T-helper 17 cell (primary cell): ENCODE measurements at regions not wholly inside any gene's neighbourhood (a gene's known extent, or its start where the extent isn't known, plus 50 kb on each side); places are given as distances from the start of the nearest gene placed in this dataset.

ENCODE experiments used
- ATAC-seq: fragments of 150-1000 bp; cut with Tn5 transposase; 2 replicates; pipeline ENCODE4 v1.10.0; 2021; ENCODE audit warnings: mild to moderate bottlenecking, moderate library complexity
- DNase-seq, 3 donors: peaks; one replicate each; pipeline versions ENCODE4 v3.0.0 to v3.0.0-alpha.2; 2020 to 2021
- H3K9me3 ChIP-seq: one replicate; pipeline ENCODE4 v1.7.0; 2013; ENCODE audit warnings: low read length, mild to moderate bottlenecking; ENCODE audit not compliant: control insufficient read depth, poor library complexity, severe bottlenecking
- H3K27ac Mint-ChIP-seq: one replicate; pipeline ENCODE4 v1.8.0; 2022; ENCODE audit warnings: mild to moderate bottlenecking, moderate library complexity, mixed read lengths
- H3K27me3 Mint-ChIP-seq: one replicate; pipeline ENCODE4 v1.8.0; 2022; ENCODE audit warnings: mixed read lengths
- H3K36me3 Mint-ChIP-seq: one replicate; pipeline ENCODE4 v1.8.0; 2022; ENCODE audit warnings: low read depth, mixed read lengths
- H3K4me1 Mint-ChIP-seq: one replicate; pipeline ENCODE4 v1.8.0; 2022; ENCODE audit warnings: mild to moderate bottlenecking, mixed read lengths
- H3K4me3 Mint-ChIP-seq: one replicate; pipeline ENCODE4 v1.8.0; 2022; ENCODE audit warnings: mild to moderate bottlenecking, moderate library complexity, mixed read lengths

DNA sequence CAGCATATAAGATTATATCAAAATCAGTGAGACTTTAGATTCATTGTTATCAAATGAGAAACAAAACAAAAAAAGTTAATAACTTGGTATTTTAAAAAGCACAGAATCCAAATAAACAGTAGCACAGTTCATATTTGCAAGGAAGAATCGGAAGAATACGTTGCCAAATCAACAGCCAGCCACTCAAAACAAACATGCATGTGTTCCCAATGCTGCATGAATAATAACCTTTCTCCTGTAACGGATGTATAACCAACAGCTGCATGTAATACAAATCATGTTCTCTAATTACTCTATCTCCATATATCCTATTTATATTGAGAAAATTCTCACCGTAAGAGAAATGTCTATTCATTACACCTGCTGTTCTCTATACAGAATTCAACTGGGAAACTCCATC is 98.9 kb upstream of the FOXD3 start:
- Mint-ChIP-seq H3K4me1 (no peaks in the 10 kb centered on the region), H3K27me3 (peaks cover 21% of the 10 kb centered on the region), H3K4me3 (no peak overlapping the region), H3K36me3 (no peaks in the 10 kb centered on the region), H3K27ac (no peak overlapping the region)
- no peak for DNase-seq
- no peaks in the 10 kb centered on the region for H3K9me3 ChIP-seq
- ATAC-seq = no peak

DNA sequence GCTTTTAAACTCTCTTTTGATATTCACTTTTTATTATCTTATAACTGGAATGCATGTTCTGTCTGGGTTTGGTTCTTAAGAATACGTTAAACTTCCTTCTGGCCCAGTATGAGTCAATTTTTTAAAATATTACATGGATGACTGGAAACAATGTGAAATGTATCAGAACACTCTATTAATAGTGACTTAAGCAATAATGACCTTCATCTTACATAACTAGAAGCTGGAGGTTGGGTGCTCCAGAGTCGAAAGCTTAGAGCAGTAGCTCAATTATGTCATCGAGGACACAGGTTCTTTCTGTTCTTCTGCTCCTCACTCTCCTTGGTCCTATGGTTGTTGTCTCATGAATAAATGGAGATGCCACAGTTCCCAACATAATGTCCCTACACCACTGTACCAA is 91.6 kb upstream of the FOXD3 start:
- Mint-ChIP-seq H3K4me3 (no peak overlapping the region), H3K27ac (no peak overlapping the region), H3K4me1 (no peaks in the 10 kb centered on the region), H3K27me3 (no peaks in the 10 kb centered on the region), H3K36me3 (no peaks in the 10 kb centered on the region)
- no peaks in the 10 kb centered on the region for H3K9me3 ChIP-seq
- ATAC-seq (no peak), DNase-seq (no peak)

DNA sequence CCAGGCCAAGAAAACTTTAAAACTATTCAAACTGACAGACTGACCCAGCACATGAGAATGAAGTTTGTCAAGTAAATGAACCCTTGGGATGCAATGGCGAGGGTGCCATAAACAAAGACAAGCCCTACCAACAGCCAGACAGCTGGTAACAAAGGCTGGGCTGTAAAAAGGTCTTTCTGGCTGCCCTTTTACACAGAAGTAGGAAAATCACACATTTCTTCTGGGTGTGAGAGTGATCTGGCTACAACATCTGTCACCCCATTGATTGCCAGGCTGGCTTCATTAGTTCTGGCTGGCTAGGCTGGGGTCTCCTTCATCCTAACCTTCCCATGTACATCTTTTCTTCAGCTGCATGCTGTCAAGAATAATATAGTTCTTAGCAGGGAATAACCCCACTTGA is 83.6 kb upstream of the FOXD3 start:
- H3K27me3 Mint-ChIP-seq = peaks cover 10% of the 10 kb centered on the region
- ATAC-seq = no peak
- H3K4me1 Mint-ChIP-seq = no peaks in the 10 kb centered on the region
- DNase-seq = no peak
- H3K27ac Mint-ChIP-seq = no peak overlapping the region
- no peaks in the 10 kb centered on the region for H3K9me3 ChIP-seq
- no peaks in the 10 kb centered on the region for H3K36me3 Mint-ChIP-seq
- H3K4me3 Mint-ChIP-seq = no peak overlapping the region

DNA sequence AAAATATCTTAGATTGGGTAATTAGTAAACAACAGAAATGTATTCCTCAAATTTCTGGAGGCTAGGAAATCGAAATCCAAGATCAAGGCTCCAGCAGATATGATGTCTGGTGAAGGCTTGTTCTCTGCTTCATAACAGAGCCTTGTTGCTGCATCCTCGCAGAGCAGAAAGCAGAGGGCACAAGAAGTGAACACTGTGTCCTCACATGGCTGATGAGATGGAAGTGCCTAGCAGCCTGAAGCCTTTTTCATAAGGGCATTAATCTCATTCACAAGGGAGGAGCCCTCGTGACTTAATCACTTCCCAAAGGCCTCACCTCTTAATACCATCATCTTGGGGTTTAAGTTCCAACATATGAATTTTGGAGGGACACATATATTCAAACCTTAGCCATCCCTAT is 77.2 kb upstream of the FOXD3 start:
- no peak overlapping the region for H3K27ac Mint-ChIP-seq
- H3K4me1 Mint-ChIP-seq = no peaks in the 10 kb centered on the region
- ATAC-seq (no peak), DNase-seq (no peak)
- H3K9me3 ChIP-seq = no peaks in the 10 kb centered on the region
- H3K36me3 Mint-ChIP-seq = no peaks in the 10 kb centered on the region
- no peak overlapping the region for H3K4me3 Mint-ChIP-seq
- H3K27me3 Mint-ChIP-seq = no peaks in the 10 kb centered on the region

DNA sequence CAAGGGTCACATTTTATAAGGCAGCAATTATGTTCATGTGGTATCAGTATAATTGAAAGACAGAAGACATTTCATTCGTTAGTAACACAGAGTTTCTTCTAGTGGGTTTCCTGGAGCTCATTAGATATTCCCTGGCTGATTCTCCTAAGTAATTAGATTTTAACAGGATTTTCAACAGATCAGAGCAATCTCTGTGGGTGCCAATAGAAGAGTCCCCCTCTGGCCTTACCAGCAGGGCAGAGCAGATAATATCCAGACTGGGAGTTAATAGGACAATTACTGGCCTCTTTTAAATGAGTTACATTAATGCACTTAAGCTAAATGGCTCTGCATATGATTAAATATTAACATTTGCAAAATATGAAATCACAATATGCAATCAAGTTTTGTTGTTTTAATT is 74.2 kb upstream of the FOXD3 start:
- H3K4me3 Mint-ChIP-seq = no peak overlapping the region
- no peaks in the 10 kb centered on the region for H3K27me3 Mint-ChIP-seq
- no peaks in the 10 kb centered on the region for H3K9me3 ChIP-seq
- ATAC-seq (no peak), DNase-seq (no peak)
- no peak overlapping the region for H3K27ac Mint-ChIP-seq
- H3K4me1 Mint-ChIP-seq = no peaks in the 10 kb centered on the region
- no peaks in the 10 kb centered on the region for H3K36me3 Mint-ChIP-seq

DNA sequence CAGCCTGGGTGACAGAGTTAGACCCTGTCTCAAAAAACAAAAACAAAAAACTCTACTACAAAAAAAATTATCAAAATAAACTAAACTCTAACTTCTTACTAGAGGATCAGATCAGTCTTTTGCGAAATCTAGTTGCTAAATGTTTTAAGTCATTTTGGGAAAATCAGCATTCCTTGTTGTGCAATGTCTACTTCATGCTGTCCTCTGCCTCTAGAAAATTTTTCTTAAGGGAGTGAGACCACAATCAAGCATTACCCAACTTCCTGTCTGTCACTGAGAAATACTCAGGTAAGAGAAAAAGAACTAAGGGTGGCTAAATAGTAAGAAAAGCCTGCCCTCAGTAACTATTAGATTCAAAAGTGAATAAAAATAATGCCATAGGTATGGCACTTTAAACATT is 67.2 kb upstream of the FOXD3 start:
- H3K36me3 Mint-ChIP-seq = no peaks in the 10 kb centered on the region
- peaks cover 2% of the 10 kb centered on the region for H3K27me3 Mint-ChIP-seq
- ATAC-seq = no peak
- DNase-seq = no peak
- H3K27ac Mint-ChIP-seq = no peak overlapping the region
- H3K4me3 Mint-ChIP-seq = no peak overlapping the region
- H3K4me1 Mint-ChIP-seq = no peaks in the 10 kb centered on the region
- no peaks in the 10 kb centered on the region for H3K9me3 ChIP-seq

DNA sequence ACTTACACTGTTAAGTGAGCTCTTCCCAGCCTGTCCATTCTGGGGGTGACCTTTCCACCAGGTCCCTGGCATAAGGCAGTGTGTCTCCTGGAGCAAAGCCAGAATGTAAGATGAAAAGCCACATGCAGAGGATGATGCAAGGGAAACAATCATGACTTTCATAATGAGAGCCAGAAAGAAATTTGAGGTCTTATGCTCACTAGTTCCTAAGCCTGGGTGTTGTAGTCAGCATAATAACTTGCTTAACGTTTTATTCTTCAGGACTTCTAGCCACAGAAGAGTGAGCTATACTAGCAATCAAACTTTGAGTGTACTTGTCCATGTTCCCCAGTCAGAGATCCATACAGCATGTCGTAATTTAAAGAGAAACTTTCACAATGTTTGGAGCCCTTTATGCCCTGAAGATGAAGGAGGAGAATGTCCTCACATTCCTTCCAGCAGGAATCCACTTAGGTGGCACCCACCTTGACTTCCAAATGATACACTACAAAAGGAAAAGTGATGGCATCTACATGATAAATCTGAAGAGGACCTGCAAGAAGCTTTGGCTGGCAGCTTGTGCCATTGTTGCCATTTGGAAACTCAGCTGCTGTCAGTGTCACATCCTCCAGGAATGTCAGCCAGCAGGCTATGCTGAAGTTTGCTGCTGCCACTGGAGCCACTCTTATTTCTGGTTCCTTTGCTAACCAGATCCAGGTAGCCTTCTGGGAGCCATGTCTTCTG is 60.5 kb upstream of the FOXD3 start:
- DNase-seq = no peak
- H3K4me1 Mint-ChIP-seq = no peaks in the 10 kb centered on the region
- no peak overlapping the region for H3K27ac Mint-ChIP-seq
- ATAC-seq = no peak
- no peaks in the 10 kb centered on the region for H3K36me3 Mint-ChIP-seq
- H3K27me3 Mint-ChIP-seq = peaks cover 33% of the 10 kb centered on the region
- H3K9me3 ChIP-seq = no peaks in the 10 kb centered on the region
- H3K4me3 Mint-ChIP-seq = no peak overlapping the region

DNA sequence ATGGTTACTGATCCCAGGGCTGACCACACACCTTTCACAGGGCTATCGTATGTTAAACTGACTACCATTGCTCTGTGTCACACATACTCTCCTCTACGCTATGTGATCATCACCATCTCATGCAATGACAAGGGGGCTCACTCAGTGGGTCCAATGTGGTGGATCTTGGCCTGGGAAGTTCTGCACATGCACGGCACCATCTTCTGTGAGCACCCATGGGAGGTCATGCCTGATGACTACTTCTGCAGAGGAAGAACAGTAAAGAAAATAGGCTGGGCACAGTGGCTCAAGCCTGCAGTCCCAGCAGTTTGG is 60.0 kb upstream of the FOXD3 start:
- no peaks in the 10 kb centered on the region for H3K9me3 ChIP-seq
- no peak for ATAC-seq
- no peak for DNase-seq
- Mint-ChIP-seq H3K27me3 (peaks cover 33% of the 10 kb centered on the region), H3K36me3 (no peaks in the 10 kb centered on the region), H3K4me3 (no peak overlapping the region), H3K4me1 (no peaks in the 10 kb centered on the region), H3K27ac (no peak overlapping the region)

DNA sequence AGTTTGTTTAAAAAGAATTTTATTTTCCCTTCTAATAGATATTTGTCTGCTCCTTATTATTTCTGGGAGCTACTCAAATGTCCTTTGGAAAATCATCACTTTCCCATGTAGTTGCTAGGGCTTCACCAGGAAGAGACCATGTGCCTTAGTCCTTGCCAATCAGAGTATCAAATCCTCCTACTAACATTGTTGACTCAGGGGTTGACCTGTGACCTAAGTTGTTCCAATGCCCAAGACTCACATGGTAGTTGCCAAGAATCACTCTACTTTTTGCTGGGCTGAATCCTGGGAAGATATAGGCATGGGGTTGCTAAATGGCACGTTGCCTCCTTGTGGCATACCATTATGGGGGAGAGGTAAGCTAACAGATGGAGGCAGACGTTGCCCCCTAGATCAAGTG is 58.2 kb upstream of the FOXD3 start:
- peaks cover 39% of the 10 kb centered on the region for H3K27me3 Mint-ChIP-seq
- ATAC-seq (no peak), DNase-seq (no peak)
- H3K27ac Mint-ChIP-seq = no peak overlapping the region
- H3K36me3 Mint-ChIP-seq = no peaks in the 10 kb centered on the region
- no peaks in the 10 kb centered on the region for H3K4me1 Mint-ChIP-seq
- no peak overlapping the region for H3K4me3 Mint-ChIP-seq
- H3K9me3 ChIP-seq = no peaks in the 10 kb centered on the region

DNA sequence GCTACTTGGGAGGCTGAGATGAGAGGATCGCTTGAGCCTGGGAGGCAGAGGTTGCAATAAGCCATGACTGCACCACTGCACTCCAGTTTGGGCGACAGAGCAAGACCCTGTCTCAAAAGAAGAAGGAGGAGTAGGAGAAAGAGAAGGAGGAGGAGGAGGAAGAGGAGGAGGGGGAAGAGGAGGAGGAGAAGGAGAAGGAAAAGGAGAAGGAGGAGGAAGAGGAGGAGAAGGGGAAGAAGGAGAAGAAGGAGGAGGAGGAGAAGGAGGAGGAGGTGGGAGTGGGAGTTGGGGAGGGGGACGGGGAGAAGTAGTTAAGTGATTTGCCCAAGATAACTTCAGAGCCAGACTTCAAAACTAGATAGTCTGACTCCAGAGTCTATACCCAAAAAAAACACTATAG is 55.5 kb upstream of the FOXD3 start:
- H3K27ac Mint-ChIP-seq = no peak overlapping the region
- no peaks in the 10 kb centered on the region for H3K36me3 Mint-ChIP-seq
- H3K4me3 Mint-ChIP-seq = no peak overlapping the region
- H3K4me1 Mint-ChIP-seq = no peaks in the 10 kb centered on the region
- no peak for ATAC-seq
- peaks cover 46% of the 10 kb centered on the region for H3K27me3 Mint-ChIP-seq
- DNase-seq = no peak
- no peaks in the 10 kb centered on the region for H3K9me3 ChIP-seq

DNA sequence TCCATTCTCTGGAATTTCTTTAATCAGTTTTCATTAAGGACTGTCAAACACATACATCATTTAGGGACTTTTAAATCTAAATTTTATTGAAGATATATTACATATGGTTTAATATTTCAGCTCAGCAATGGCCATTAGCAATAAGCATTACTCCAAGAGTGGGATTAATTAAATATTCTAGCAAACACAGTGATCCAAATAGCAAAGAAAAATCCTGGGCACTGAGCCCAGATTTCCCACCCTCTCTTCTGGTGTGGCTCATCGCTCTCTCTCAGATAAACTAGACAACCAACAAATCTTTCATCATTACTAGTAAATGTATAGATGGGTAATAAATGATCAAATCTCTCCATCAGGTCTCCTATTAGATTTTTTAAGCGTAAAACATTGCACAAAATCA is 53.5 kb upstream of the FOXD3 start:
- Mint-ChIP-seq H3K27me3 (peaks cover 45% of the 10 kb centered on the region), H3K36me3 (no peaks in the 10 kb centered on the region)
- ATAC-seq = no peak

DNA sequence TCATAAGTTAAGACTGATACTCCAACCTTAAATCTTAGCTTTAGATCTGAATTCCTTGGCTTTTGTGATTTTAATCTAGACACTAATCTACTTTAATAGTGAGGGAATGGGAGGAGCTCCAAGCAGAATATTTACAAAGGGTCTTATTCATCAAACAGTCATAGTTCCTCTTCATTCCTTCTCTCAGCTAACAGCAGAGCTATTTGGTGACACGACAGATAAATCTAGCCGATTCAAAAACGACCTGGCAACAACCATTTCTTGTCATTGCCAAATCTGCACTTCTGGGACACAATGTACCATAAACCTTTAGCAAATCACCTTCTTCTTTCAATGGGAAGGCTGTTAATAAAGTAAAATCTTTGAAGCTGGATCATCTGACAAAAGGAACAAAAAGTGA is 52.8 kb upstream of the FOXD3 start:
- no peaks in the 10 kb centered on the region for H3K9me3 ChIP-seq
- Mint-ChIP-seq H3K36me3 (no peaks in the 10 kb centered on the region), H3K27me3 (peaks cover 43% of the 10 kb centered on the region), H3K4me3 (no peak overlapping the region), H3K4me1 (no peaks in the 10 kb centered on the region), H3K27ac (no peak overlapping the region)
- ATAC-seq (no peak), DNase-seq (no peak)

More for the DNA sequence above, 53.5 kb upstream of the FOXD3 start:
- H3K27ac Mint-ChIP-seq = no peak overlapping the region
- H3K9me3 ChIP-seq = no peaks in the 10 kb centered on the region
- DNase-seq = no peak
- H3K4me1 Mint-ChIP-seq = no peaks in the 10 kb centered on the region
- H3K4me3 Mint-ChIP-seq = no peak overlapping the region
